IMR-90 (cell line): ENCODE measurements at regions not wholly inside any gene's neighbourhood (a gene's known extent, or its start where the extent isn't known, plus 50 kb on each side); places are given as distances from the start of the nearest gene placed in this dataset.

ENCODE experiments used
- CTCF ChIP-seq: conservative IDR thresholded peaks from 2 replicates; pipeline ENCODE4 v1.5.1; 2012; ENCODE audit warnings: mild to moderate bottlenecking, low read depth, low read length, improper control_type of control experiment
- MXI1 ChIP-seq: IDR thresholded peaks from 2 replicates; pipeline ENCODE4 v1.6.1; 2012; ENCODE audit warnings: low read depth, mild to moderate bottlenecking, low read length, moderate library complexity, borderline replicate concordance
- POLR2A ChIP-seq: IDR thresholded peaks from 2 replicates; pipeline ENCODE4 v1.6.1; 2012; ENCODE audit warnings: mild to moderate bottlenecking, low read depth, low read length
- RAD21 ChIP-seq: IDR thresholded peaks from 2 replicates; pipeline ENCODE4 v1.6.1; 2012; ENCODE audit warnings: low read length, improper control_type of control experiment
- RFX5 ChIP-seq: IDR thresholded peaks from 2 replicates; pipeline ENCODE4 v1.8.0; 2012; ENCODE audit warnings: low read depth, mild to moderate bottlenecking, low read length, moderate library complexity
- USF2 ChIP-seq: fragments of 150-350 bp; IDR thresholded peaks from 2 replicates; pipeline ENCODE4 v1.6.1; 2017; ENCODE audit warnings: mild to moderate bottlenecking, antibody characterized with exemption, low read length, low read depth

- TF ChIP-seq POLR2A (no peak), CTCF (no peak), RAD21 (no peak), RFX5 (no peak), MXI1 (no peak), USF2 (no peak)
These were observed 273.9 kb upstream of the ZMIZ1 start for GRCh38 chr10:78794736-78795455.
